ENCODE measurements at regions not wholly inside any gene's neighbourhood (a gene's known extent, or its start where the extent isn't known, plus 50 kb on each side); places are given as distances from the start of the nearest gene placed in this dataset.
A peak's percentile ranks its signal among the peaks of the same experiment; 100 is the strongest.

- DNase-seq (ENCODE audit: low spot score) = no peak
- Mint-ChIP-seq H3K9me3 (no peaks in the 10 kb centered on the region), H3K27ac (peak overlapping the region; percentile 99), H3K27me3 (ENCODE audit: low read depth) (no peaks in the 10 kb centered on the region), H3K36me3 (ENCODE audit: low read depth) (peaks cover 3% of the 10 kb centered on the region), H3K4me1 (ENCODE audit: low read depth) (peaks cover 66% of the 10 kb centered on the region), H3K4me3 (ENCODE audit: low read depth) (peak overlapping the region; percentile 18)
- intact Hi-C loops (cut with micrococcal nuclease) = loop anchor here (5.0 kb wide), 1 partner anchor 184 kb away; no protein-coding TSS in a partner anchor
Observed at GRCh38 chr20:53752971-53753879, 159.6 kb upstream of the ZNF217 start.

DNA sequence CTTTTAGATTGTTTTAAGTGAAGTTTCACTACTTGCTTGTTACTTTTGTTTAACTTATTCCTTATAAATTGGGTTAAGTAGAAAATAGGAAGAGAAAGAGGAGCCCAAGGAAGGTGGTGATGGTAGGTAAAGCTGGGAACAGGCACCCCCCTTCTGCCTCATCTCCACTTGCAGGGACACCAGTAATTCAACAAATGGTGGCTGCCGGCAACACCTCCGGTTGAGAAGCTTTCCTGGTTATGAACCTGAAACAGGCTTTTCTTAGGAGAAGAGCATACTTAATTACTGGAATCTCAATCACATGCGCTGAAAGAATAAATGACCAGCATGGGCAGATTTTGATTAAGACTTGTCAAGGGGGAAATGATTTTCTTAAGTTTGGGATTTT is 158.9 kb upstream of the ZNF217 start:
- peaks cover 68% of the 10 kb centered on the region for H3K4me1 Mint-ChIP-seq (ENCODE audit: low read depth)
- peak overlapping the region; percentile 99 for H3K27ac Mint-ChIP-seq
- H3K36me3 Mint-ChIP-seq (ENCODE audit: low read depth) = peaks cover 3% of the 10 kb centered on the region
- DNase-seq (ENCODE audit: low spot score) = no peak
- H3K4me3 Mint-ChIP-seq (ENCODE audit: low read depth) = peak overlapping the region; percentile 61
- no peaks in the 10 kb centered on the region for H3K9me3 Mint-ChIP-seq
- intact Hi-C loops (cut with micrococcal nuclease) = loop anchor here (5.0 kb wide), 1 partner anchor 185 kb away; no protein-coding TSS in a partner anchor
- no peaks in the 10 kb centered on the region for H3K27me3 Mint-ChIP-seq (ENCODE audit: low read depth)

DNA sequence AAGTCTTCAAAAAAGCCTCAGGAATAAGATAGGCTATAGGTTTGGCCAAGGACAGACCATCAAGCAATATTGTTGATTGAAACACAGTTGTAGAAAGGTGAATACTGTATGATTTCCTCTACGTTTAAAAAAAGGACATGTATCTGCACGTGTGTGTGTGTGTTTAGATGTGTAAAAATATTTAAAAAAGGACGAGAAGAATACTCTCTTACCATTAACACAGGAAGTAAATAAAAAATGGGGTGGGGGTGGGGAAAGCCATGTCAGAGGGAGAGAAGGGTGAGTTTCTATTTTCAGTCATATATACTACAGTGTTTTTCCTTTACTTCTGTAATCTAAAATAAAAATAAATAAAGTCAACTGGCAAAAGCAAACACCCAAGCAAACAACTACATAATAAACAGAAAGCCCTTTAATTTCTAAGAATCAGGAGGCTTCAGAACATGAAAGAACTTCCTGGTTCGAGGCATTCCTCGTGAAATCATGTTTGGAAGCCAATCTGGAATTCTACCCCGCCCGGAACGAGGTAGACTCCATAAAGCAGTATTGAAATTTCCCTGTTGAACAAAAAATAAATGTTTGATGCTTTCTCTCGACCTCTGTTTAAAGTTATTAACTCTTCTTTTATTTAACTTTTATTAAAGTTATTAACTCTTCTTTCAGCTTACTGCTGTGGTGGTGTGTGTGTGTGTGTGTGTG is 158.1 kb upstream of the ZNF217 start:
- H3K36me3 Mint-ChIP-seq (ENCODE audit: low read depth) = peaks cover 3% of the 10 kb centered on the region
- H3K9me3 Mint-ChIP-seq = no peaks in the 10 kb centered on the region
- no peaks in the 10 kb centered on the region for H3K27me3 Mint-ChIP-seq (ENCODE audit: low read depth)
- peak overlapping the region; percentile 99 for H3K27ac Mint-ChIP-seq
- no peak for DNase-seq (ENCODE audit: low spot score)
- H3K4me1 Mint-ChIP-seq (ENCODE audit: low read depth) = peaks cover 68% of the 10 kb centered on the region
- intact Hi-C loops (cut with micrococcal nuclease) = loop anchor here (1.0 to 5.0 kb wide), 8 partner anchors 11 to 186 kb away; no protein-coding TSS in a partner anchor
- H3K4me3 Mint-ChIP-seq (ENCODE audit: low read depth) = peak overlapping the region; percentile 59

- H3K27me3 Mint-ChIP-seq (ENCODE audit: low read depth) = no peaks in the 10 kb centered on the region
- DNase-seq (ENCODE audit: low spot score) = peak; percentile 59
- peak overlapping the region; percentile 99 for H3K27ac Mint-ChIP-seq
- peaks cover 63% of the 10 kb centered on the region for H3K4me1 Mint-ChIP-seq (ENCODE audit: low read depth)
- peak overlapping the region; percentile 59 for H3K4me3 Mint-ChIP-seq (ENCODE audit: low read depth)
- intact Hi-C loops (cut with micrococcal nuclease) = loop anchor here (1.0 to 5.0 kb wide), 8 partner anchors 11 to 186 kb away; no protein-coding TSS in a partner anchor
- peaks cover 3% of the 10 kb centered on the region for H3K36me3 Mint-ChIP-seq (ENCODE audit: low read depth)
- no peaks in the 10 kb centered on the region for H3K9me3 Mint-ChIP-seq
Observed at GRCh38 chr20:53750827-53751619, 157.4 kb upstream of the ZNF217 start.

DNA sequence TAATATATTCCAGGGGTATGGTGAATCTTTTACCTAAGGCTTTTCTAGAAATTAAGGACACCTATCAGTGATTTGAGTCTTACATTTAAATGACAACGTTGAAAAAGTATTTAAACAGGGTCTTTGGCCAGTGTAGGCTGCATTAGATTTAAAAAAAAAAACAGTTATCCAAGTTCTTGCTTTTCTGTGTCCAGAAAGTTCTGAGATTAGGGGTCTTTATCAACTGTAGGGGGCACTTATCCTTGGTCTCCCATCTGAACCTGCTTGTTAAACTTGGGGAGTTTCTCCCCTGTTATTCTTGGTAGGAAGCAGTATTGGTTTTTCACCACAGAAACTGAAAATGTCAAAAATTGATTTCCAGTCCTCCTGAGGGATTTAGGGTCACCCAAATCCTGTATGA is 155.9 kb upstream of the ZNF217 start:
- intact Hi-C loops (cut with micrococcal nuclease) = no loop called here
- DNase-seq (ENCODE audit: low spot score) = no peak
- no peaks in the 10 kb centered on the region for H3K27me3 Mint-ChIP-seq (ENCODE audit: low read depth)
- H3K4me1 Mint-ChIP-seq (ENCODE audit: low read depth) = peaks cover 56% of the 10 kb centered on the region
- H3K27ac Mint-ChIP-seq = peak overlapping the region; percentile 58
- H3K36me3 Mint-ChIP-seq (ENCODE audit: low read depth) = no peaks in the 10 kb centered on the region
- no peaks in the 10 kb centered on the region for H3K9me3 Mint-ChIP-seq
- H3K4me3 Mint-ChIP-seq (ENCODE audit: low read depth) = no peak overlapping the region

DNA sequence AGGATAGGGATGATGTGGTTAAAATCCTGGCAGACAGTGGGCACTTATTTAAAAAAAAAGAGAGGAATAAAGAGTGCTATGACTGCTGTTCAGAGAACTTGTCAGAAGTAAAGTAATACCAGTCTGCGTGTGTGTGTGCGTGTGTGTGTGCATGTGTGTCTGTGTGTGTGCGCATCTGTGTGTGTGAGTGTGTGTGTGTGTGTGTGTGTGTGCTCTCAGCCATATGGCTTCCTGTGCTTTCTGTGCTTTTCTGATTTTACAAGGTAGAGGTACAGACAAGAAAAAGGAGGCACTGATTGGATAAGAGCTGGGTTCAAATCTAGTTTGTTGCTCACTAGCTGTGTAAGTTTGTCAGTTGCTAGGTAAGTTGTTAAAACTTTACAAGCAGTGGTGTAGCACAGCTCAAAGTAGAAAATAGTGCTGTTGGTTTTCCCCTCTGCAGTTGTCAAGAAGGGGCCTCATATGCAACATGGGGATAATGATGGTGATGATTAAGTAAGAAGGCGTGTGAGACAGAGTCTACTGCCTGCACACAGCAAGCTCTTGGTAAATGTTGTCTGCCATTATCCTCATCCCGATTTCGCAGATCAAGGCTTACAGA is 155.3 kb upstream of the ZNF217 start:
- Mint-ChIP-seq H3K4me3 (ENCODE audit: low read depth) (no peak overlapping the region), H3K36me3 (ENCODE audit: low read depth) (no peaks in the 10 kb centered on the region), H3K27me3 (ENCODE audit: low read depth) (no peaks in the 10 kb centered on the region), H3K4me1 (ENCODE audit: low read depth) (peaks cover 50% of the 10 kb centered on the region), H3K9me3 (no peaks in the 10 kb centered on the region), H3K27ac (peak overlapping the region; percentile 58)
- no peak for DNase-seq (ENCODE audit: low spot score)
- intact Hi-C loops (cut with micrococcal nuclease) = no loop called here

- Mint-ChIP-seq H3K36me3 (ENCODE audit: low read depth) (no peaks in the 10 kb centered on the region), H3K27me3 (ENCODE audit: low read depth) (no peaks in the 10 kb centered on the region), H3K9me3 (no peaks in the 10 kb centered on the region), H3K4me1 (ENCODE audit: low read depth) (peaks cover 43% of the 10 kb centered on the region), H3K4me3 (ENCODE audit: low read depth) (no peak overlapping the region), H3K27ac (peak overlapping the region; percentile 58)
- intact Hi-C loops (cut with micrococcal nuclease) = no loop called here
- no peak for DNase-seq (ENCODE audit: low spot score)
Observed at GRCh38 chr20:53748176-53748575, 154.5 kb upstream of the ZNF217 start.

- intact Hi-C loops (cut with micrococcal nuclease) = no loop called here
- H3K27ac Mint-ChIP-seq = no peak overlapping the region
Observed at GRCh38 chr20:53743607-53744260, 150.1 kb upstream of the ZNF217 start.

DNA sequence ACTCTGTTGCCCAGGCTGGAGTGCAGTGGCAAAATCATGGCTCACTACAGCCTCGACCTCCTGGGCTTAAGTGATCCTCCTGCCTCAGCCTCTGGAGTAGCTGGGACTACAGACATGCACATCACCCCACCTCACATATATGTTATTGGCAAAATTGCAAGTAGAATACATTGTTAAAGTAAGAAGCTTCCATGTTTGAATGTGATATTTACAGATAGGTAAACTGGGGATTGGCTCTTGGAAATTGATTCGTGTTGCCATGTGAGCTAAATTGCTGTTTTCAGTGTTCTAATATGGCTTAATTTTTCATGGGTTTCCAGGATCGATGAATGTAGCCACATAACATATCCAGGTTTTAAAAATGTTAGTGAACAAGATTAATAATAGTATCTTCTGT is 149.0 kb upstream of the ZNF217 start:
- intact Hi-C loops (cut with micrococcal nuclease) = no loop called here
- Mint-ChIP-seq H3K4me3 (ENCODE audit: low read depth) (no peak overlapping the region), H3K27ac (no peak overlapping the region), H3K9me3 (no peaks in the 10 kb centered on the region), H3K27me3 (ENCODE audit: low read depth) (no peaks in the 10 kb centered on the region), H3K36me3 (ENCODE audit: low read depth) (no peaks in the 10 kb centered on the region), H3K4me1 (ENCODE audit: low read depth) (peaks cover 27% of the 10 kb centered on the region)
- DNase-seq (ENCODE audit: low spot score) = no peak

More at GRCh38 chr20:53743607-53744260, 150.1 kb upstream of the ZNF217 start:
- Mint-ChIP-seq H3K36me3 (ENCODE audit: low read depth) (no peaks in the 10 kb centered on the region), H3K4me1 (ENCODE audit: low read depth) (peaks cover 32% of the 10 kb centered on the region), H3K27me3 (ENCODE audit: low read depth) (no peaks in the 10 kb centered on the region), H3K4me3 (ENCODE audit: low read depth) (no peak overlapping the region), H3K9me3 (no peaks in the 10 kb centered on the region)
- no peak for DNase-seq (ENCODE audit: low spot score)

DNA sequence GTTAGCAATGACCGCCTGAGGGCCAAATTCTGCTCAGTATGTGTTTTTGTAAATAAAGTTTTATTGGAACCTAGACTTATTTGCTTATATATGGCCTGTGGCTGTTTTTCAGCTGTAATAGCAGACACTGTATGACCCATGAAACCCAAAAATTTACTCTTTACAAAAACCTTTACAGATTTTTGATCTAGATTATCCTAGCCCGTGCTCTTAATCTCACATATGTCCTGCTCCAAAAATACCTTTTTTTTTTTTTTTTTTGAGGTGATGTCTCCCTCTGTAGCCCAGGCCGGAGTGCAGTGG is 148.0 kb upstream of the ZNF217 start:
- no peak overlapping the region for H3K4me3 Mint-ChIP-seq (ENCODE audit: low read depth)
- H3K36me3 Mint-ChIP-seq (ENCODE audit: low read depth) = no peaks in the 10 kb centered on the region
- H3K27me3 Mint-ChIP-seq (ENCODE audit: low read depth) = no peaks in the 10 kb centered on the region
- intact Hi-C loops (cut with micrococcal nuclease) = no loop called here
- DNase-seq (ENCODE audit: low spot score) = no peak
- H3K4me1 Mint-ChIP-seq (ENCODE audit: low read depth) = peaks cover 36% of the 10 kb centered on the region
- no peak overlapping the region for H3K27ac Mint-ChIP-seq
- H3K9me3 Mint-ChIP-seq = no peaks in the 10 kb centered on the region

DNA sequence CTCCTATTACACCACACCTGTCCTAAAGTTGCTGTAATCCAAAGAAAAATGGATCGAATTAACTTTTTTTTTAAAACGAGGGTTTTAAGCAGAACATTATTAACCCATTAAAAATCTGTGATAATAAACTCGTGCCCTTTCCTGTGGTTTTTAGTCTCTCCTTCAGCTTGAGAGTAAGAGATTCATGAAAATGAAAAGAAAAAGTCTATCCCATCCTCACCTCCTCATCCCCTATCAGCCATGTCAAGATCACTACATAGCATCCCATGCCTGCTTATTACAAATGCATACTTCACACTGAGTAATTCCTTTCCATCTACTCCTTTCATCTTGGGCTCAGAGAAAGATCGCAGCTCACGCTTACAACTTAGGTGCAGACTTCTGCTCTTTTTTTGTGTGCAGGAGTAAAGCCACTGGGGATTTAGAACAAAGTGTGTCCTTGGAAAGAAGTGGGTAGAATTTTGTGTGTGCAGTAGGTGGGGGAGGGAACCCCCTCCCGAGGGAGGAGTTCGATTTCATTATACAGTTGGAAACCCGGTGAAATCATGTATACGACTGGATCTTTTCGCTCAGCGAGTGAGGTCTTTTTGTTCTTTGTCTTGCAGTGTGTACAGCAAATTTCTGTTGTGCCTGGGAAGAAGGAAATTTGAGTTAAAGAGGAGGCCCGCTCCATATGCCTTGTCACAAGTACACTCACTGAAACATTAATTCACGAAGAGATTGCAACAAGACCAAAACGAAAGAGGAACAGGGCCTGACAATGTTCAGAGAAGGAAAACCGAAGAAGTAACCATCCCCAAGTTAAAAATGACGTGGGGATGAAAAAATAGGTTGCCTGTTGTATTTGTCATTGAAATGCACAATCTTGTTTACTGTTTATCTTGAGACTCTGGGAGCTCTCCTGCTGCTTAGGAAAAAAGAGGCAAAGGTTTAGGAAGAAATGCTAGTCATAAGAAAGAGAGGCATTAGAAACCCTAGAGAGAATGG is 146.5 kb upstream of the ZNF217 start:
- Mint-ChIP-seq H3K27me3 (ENCODE audit: low read depth) (no peaks in the 10 kb centered on the region), H3K4me1 (ENCODE audit: low read depth) (peaks cover 44% of the 10 kb centered on the region), H3K36me3 (ENCODE audit: low read depth) (no peaks in the 10 kb centered on the region), H3K27ac (peak overlapping the region; percentile 96), H3K9me3 (no peaks in the 10 kb centered on the region), H3K4me3 (ENCODE audit: low read depth) (peak overlapping the region; percentile 82)
- intact Hi-C loops (cut with micrococcal nuclease) = loop anchor here (1.0 kb wide), 2 partner anchors 11 to 32 kb away; no protein-coding TSS in a partner anchor
- no peak for DNase-seq (ENCODE audit: low spot score)
